Chondrocyte (in vitro differentiated cells): ENCODE measurements at regions not wholly inside any gene's neighbourhood (a gene's known extent, or its start where the extent isn't known, plus 50 kb on each side); places are given as distances from the start of the nearest gene placed in this dataset.
"Not testable (repeated sequence)": the region's sequence is repeated elsewhere in the genome, so short reads cannot be mapped to it uniquely, and the experiment has no call there.

Experiments used
- DNase-seq: peaks from one replicate; pipeline ENCODE4 v3.0.0; 2021; ENCODE audit warnings: mixed read lengths, low spot score
- H3K27ac Mint-ChIP-seq: one replicate; pipeline ENCODE4 v1.8.0; 2021; ENCODE audit warnings: mild to moderate bottlenecking, moderate library complexity, mixed read lengths; ENCODE audit not compliant: unreplicated experiment
- H3K27me3 Mint-ChIP-seq: 2 replicates; pipeline ENCODE4 v1.8.0; 2021; ENCODE audit warnings: low read depth, mixed read lengths
- H3K36me3 Mint-ChIP-seq: 2 replicates; pipeline ENCODE4 v1.8.0; 2021; ENCODE audit warnings: low read depth, mixed read lengths
- H3K4me1 Mint-ChIP-seq: 2 replicates; pipeline ENCODE4 v1.8.0; 2021; ENCODE audit warnings: low read depth, mild to moderate bottlenecking, mixed read lengths
- H3K4me3 Mint-ChIP-seq: one replicate; pipeline ENCODE4 v1.8.0; 2021; ENCODE audit warnings: mild to moderate bottlenecking, moderate library complexity, mixed read lengths; ENCODE audit not compliant: unreplicated experiment
- H3K9me3 Mint-ChIP-seq: 2 replicates; pipeline ENCODE4 v1.8.0; 2021; ENCODE audit warnings: low read depth, mixed read lengths
- CTCF ChIP-seq: fragments of 200-600 bp; sonication (generic); IDR thresholded peaks from 2 replicates; pipeline ENCODE4 v1.5.0; 2021; ENCODE audit warnings: antibody characterized with exemption, mild to moderate bottlenecking, moderate library complexity

- Mint-ChIP-seq H3K27ac (no peak overlapping the region), H3K9me3 (no peaks in the 10 kb centered on the region), H3K4me3 (no peak overlapping the region), H3K4me1 (no peaks in the 10 kb centered on the region), H3K36me3 (no peaks in the 10 kb centered on the region), H3K27me3 (no peaks in the 10 kb centered on the region)
- TF ChIP-seq CTCF = no peak
- no peak for DNase-seq
These were observed 1646.2 kb upstream of the FLRT2 start for GRCh38 chr14:83883732-83884131.

DNA sequence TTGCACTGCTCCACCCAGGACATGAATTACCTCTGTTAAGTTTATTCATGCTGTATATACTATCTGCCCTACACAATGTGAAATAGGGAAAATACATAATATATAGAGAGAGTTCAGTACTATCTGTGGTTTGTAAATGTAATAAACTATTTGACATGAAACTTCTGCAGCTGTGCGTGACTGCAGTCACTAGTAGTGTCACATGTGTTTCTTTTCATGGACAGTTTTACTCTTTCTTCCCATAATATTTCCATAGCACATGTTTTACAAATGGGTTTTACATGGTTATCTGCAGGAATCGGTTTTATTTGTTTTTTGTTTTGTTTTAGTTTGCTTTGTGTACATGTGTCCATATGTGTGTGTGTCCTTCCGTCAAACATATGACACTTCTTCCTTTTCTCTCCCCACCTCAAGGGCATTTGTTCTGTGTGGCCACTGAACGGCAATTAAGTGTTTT, 1644.1 kb upstream of the FLRT2 start:
- no peak overlapping the region for H3K27ac Mint-ChIP-seq
- TF ChIP-seq CTCF = no peak
- no peaks in the 10 kb centered on the region for H3K36me3 Mint-ChIP-seq
- H3K27me3 Mint-ChIP-seq = no peaks in the 10 kb centered on the region
- H3K9me3 Mint-ChIP-seq = no peaks in the 10 kb centered on the region
- H3K4me1 Mint-ChIP-seq = no peaks in the 10 kb centered on the region
- no peak overlapping the region for H3K4me3 Mint-ChIP-seq
- no peak for DNase-seq

DNA sequence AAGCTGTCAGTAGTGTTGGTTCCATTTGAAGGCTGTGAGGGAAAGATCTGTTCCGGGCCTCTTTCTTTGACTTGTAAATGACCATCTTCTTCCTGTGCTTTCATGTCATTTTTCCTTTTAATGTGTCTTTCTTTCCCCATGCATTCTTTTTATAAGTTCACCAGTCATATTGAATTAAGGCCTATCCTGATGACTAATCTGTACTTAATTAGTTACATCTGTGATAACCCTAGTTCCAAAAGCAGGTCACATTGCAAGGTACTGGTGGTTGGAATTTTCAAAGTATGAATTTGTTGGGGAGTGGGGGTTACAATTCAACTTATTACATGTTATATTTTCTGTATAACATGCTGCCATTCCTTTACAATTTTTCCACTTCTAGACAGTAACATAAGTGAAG, 1642.1 kb upstream of the FLRT2 start:
- no peak for TF ChIP-seq CTCF
- no peak overlapping the region for H3K4me3 Mint-ChIP-seq
- no peaks in the 10 kb centered on the region for H3K27me3 Mint-ChIP-seq
- no peaks in the 10 kb centered on the region for H3K36me3 Mint-ChIP-seq
- no peak for DNase-seq
- no peaks in the 10 kb centered on the region for H3K9me3 Mint-ChIP-seq
- no peak overlapping the region for H3K27ac Mint-ChIP-seq
- no peaks in the 10 kb centered on the region for H3K4me1 Mint-ChIP-seq

GRCh38 chr14:83893447-83893846, 1636.5 kb upstream of the FLRT2 start:
- no peak for TF ChIP-seq CTCF
- Mint-ChIP-seq H3K4me1 (no peaks in the 10 kb centered on the region), H3K36me3 (no peaks in the 10 kb centered on the region), H3K27ac (no peak overlapping the region), H3K4me3 (no peak overlapping the region), H3K9me3 (no peaks in the 10 kb centered on the region), H3K27me3 (no peaks in the 10 kb centered on the region)
- DNase-seq = no peak

GRCh38 chr14:83894568-83894967, 1635.4 kb upstream of the FLRT2 start:
- Mint-ChIP-seq H3K27ac (no peak overlapping the region), H3K4me3 (no peak overlapping the region), H3K9me3 (no peaks in the 10 kb centered on the region), H3K36me3 (no peaks in the 10 kb centered on the region), H3K27me3 (no peaks in the 10 kb centered on the region), H3K4me1 (no peaks in the 10 kb centered on the region)
- no peak for TF ChIP-seq CTCF
- no peak for DNase-seq

- not testable (repeated sequence) for H3K4me3 Mint-ChIP-seq, H3K4me1 Mint-ChIP-seq, H3K27ac Mint-ChIP-seq, H3K9me3 Mint-ChIP-seq, DNase-seq, H3K36me3 Mint-ChIP-seq, H3K27me3 Mint-ChIP-seq
These were observed 1631.4 kb upstream of the FLRT2 start for GRCh38 chr14:83898558-83898957.
